PC-3 (cell line): ENCODE measurements at regions not wholly inside any gene's neighbourhood (a gene's known extent, or its start where the extent isn't known, plus 50 kb on each side); places are given as distances from the start of the nearest gene placed in this dataset.

ENCODE experiments used
- EZH2 ChIP-seq: fragments of 300-600 bp; sonication (generic); IDR thresholded peaks from one replicate; pipeline ENCODE4 v1.6.1; 2017; ENCODE audit warnings: antibody characterized with exemption, mild to moderate bottlenecking, low read length; ENCODE audit not compliant: unreplicated experiment
- EZH2phosphoT487 ChIP-seq: fragments of 300-600 bp; sonication (generic); IDR thresholded peaks from 2 replicates; pipeline ENCODE4 v1.6.1; 2018; ENCODE audit warnings: mild to moderate bottlenecking, antibody characterized with exemption, low read length, borderline replicate concordance
- TF ChIP-seq, protein P1 (sequence below): fragments of 300-600 bp; sonication (generic); conservative IDR thresholded peaks from 2 replicates; pipeline ENCODE4 v1.5.1; 2017; ENCODE audit warnings: antibody characterized with exemption, low read depth, mild to moderate bottlenecking, low read length

- TF ChIP-seq, protein P1, sequence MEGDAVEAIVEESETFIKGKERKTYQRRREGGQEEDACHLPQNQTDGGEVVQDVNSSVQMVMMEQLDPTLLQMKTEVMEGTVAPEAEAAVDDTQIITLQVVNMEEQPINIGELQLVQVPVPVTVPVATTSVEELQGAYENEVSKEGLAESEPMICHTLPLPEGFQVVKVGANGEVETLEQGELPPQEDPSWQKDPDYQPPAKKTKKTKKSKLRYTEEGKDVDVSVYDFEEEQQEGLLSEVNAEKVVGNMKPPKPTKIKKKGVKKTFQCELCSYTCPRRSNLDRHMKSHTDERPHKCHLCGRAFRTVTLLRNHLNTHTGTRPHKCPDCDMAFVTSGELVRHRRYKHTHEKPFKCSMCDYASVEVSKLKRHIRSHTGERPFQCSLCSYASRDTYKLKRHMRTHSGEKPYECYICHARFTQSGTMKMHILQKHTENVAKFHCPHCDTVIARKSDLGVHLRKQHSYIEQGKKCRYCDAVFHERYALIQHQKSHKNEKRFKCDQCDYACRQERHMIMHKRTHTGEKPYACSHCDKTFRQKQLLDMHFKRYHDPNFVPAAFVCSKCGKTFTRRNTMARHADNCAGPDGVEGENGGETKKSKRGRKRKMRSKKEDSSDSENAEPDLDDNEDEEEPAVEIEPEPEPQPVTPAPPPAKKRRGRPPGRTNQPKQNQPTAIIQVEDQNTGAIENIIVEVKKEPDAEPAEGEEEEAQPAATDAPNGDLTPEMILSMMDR = peak; percentile 46; the same call in 1 of the 2 replicates
- TF ChIP-seq EZH2 (no peak), EZH2phosphoT487 (no peak)
These were observed 99.7 kb upstream of the HIVEP1 start for GRCh38 chr6:11912420-11912819.
